ENCODE measurements at regions not wholly inside any gene's neighbourhood (a gene's known extent, or its start where the extent isn't known, plus 50 kb on each side); places are given as distances from the start of the nearest gene placed in this dataset.

GRCh38 chr1:14137411-14138134, 437.6 kb downstream of the PRDM2 start:
- in situ Hi-C loops (cut with MboI; ENCODE audit: low pct_ligation_motif_present in 1 of 4, low pct_unique_long_range_greater_than_20kb in 1 of 4, low sequenced_read_pairs in 3 of 4), result no loop called here
- intact Hi-C loops (cut with DNase I; ENCODE audit: low total_unique reads), result no loop called here
- 79 to 82% methylated on average over 5 to 6 of the region's 6 CpGs for WGBS, 2 donors (ENCODE audit: low coverage in 1 of 2)

DNA sequence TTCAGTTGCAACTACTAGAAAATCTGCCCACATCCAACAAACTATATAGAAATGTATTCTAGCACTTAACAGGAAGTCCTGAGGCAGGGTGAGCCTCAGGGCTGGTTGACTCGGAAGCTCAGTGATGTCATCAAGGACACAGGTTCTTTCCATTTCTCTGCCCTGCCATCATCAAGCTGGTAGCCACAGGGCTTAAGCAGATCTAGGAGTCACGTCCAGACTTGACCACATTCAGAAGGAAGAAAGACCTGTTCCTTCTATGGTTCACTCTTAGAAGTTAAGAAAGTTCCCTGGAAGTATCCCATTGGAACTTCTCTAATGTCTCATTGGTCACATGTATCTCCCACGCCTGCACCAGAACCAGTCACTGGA, 438.1 kb downstream of the PRDM2 start:
- Histone ChIP-seq H3K4me1 (peaks cover 0 to 16% (median 0%) of the 10 kb centered on the region in 4 donors), H3K27me3 (no peaks in the 10 kb centered on the region), H3K36me3 (no peaks in the 10 kb centered on the region), H3K27ac (no peak overlapping the region), H3K9me3 (no peaks in the 10 kb centered on the region), H3K4me3 (no peak overlapping the region)
- in situ Hi-C loops (cut with MboI; ENCODE audit: low pct_ligation_motif_present in 1 of 4, low pct_unique_long_range_greater_than_20kb in 1 of 4, low sequenced_read_pairs in 3 of 4), result no loop called here
- intact Hi-C loops (cut with DNase I; ENCODE audit: low total_unique reads), result no loop called here
- TF ChIP-seq EP300 (IDR thresholded peaks at IDR 0.05; ENCODE audit: low read depth) (no peak), POLR2AphosphoS5 (IDR thresholded peaks at IDR 0.05) (no peak), POLR2A (IDR thresholded peaks at IDR 0.05) (no peak)
- TF ChIP-seq, protein P1, sequence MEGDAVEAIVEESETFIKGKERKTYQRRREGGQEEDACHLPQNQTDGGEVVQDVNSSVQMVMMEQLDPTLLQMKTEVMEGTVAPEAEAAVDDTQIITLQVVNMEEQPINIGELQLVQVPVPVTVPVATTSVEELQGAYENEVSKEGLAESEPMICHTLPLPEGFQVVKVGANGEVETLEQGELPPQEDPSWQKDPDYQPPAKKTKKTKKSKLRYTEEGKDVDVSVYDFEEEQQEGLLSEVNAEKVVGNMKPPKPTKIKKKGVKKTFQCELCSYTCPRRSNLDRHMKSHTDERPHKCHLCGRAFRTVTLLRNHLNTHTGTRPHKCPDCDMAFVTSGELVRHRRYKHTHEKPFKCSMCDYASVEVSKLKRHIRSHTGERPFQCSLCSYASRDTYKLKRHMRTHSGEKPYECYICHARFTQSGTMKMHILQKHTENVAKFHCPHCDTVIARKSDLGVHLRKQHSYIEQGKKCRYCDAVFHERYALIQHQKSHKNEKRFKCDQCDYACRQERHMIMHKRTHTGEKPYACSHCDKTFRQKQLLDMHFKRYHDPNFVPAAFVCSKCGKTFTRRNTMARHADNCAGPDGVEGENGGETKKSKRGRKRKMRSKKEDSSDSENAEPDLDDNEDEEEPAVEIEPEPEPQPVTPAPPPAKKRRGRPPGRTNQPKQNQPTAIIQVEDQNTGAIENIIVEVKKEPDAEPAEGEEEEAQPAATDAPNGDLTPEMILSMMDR (IDR thresholded peaks at IDR 0.05), result no peak
- WGBS, 2 donors (ENCODE audit: low coverage in 1 of 2), result 86% methylated on average over 3 of the region's 3 CpGs; no CpG with 5 or more reads in 1 of the 2 donors
- no peak for DNase-seq

More at GRCh38 chr1:14137411-14138134, 437.6 kb downstream of the PRDM2 start:
- Histone ChIP-seq H3K27me3 (no peaks in the 10 kb centered on the region), H3K27ac (no peak overlapping the region), H3K4me3 (no peak overlapping the region), H3K36me3 (no peaks in the 10 kb centered on the region), H3K9me3 (no peaks in the 10 kb centered on the region), H3K4me1 (peaks cover 0 to 16% (median 0%) of the 10 kb centered on the region in 4 donors)
- DNase-seq, result no peak
- TF ChIP-seq POLR2A (IDR thresholded peaks at IDR 0.05), result no peak

GRCh38 chr1:14138687-14139086, 438.7 kb downstream of the PRDM2 start:
- 78 to 88% methylated on average over 6 of the region's 6 CpGs for whole genome bisulfite sequencing, 2 donors (ENCODE audit: low coverage in 1 of 2)
- intact Hi-C loops (cut with DNase I; ENCODE audit: low total_unique reads) (no loop called here), in situ Hi-C loops (cut with MboI; ENCODE audit: low pct_ligation_motif_present in 1 of 4, low pct_unique_long_range_greater_than_20kb in 1 of 4, low sequenced_read_pairs in 3 of 4) (no loop called here)
- Histone ChIP-seq H3K9me3 (no peaks in the 10 kb centered on the region), H3K4me3 (no peak overlapping the region), H3K27ac (no peak overlapping the region), H3K27me3 (no peaks in the 10 kb centered on the region), H3K4me1 (peaks cover 0 to 16% (median 0%) of the 10 kb centered on the region in 4 donors), H3K36me3 (no peaks in the 10 kb centered on the region)
- TF ChIP-seq EP300 (IDR thresholded peaks at IDR 0.05; ENCODE audit: low read depth) (no peak), POLR2A (IDR thresholded peaks at IDR 0.05) (no peak), POLR2AphosphoS5 (IDR thresholded peaks at IDR 0.05) (no peak)
- TF ChIP-seq, protein P1 (IDR thresholded peaks at IDR 0.05), result no peak
- no peak for DNase-seq

DNA sequence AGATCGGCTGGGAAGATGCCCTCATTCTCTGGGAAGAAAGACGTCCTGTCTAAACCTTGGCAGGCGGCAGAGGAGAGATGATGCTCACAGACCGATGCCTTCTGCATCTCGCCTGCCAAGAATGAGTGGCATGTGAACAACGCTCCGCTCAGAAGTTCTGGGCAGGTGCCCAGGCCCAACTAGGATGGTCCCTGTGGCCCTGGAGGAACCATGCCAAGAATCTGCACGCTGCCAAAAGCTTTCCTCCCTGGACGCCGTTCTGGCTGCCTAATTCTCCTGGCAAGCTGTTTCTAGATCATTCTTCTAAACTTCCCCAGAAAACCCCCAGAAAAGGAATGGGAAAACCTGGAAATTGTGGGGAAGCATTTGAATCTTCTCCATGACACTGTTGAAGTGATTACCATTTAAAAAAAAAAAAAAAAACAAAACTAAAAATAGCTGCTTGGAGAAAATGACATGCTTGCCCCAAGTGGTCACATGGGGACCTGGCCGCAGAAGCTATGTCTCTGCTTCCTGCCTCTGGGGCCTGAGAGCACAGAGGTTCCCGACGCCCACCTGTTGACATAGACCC, 440.9 kb downstream of the PRDM2 start:
- Histone ChIP-seq H3K36me3 (no peaks in the 10 kb centered on the region), H3K4me1 (peaks cover 0 to 8% (median 0%) of the 10 kb centered on the region in 4 donors), H3K27ac (no peak overlapping the region), H3K4me3 (no peak overlapping the region), H3K9me3 (no peaks in the 10 kb centered on the region), H3K27me3 (no peaks in the 10 kb centered on the region)
- no peak for DNase-seq
- intact Hi-C loops (cut with DNase I; ENCODE audit: low total_unique reads) (no loop called here), in situ Hi-C loops (cut with MboI; ENCODE audit: low pct_ligation_motif_present in 1 of 4, low pct_unique_long_range_greater_than_20kb in 1 of 4, low sequenced_read_pairs in 3 of 4) (no loop called here)
- TF ChIP-seq EP300 (IDR thresholded peaks at IDR 0.05; ENCODE audit: low read depth) (no peak), POLR2AphosphoS5 (IDR thresholded peaks at IDR 0.05) (no peak), POLR2A (IDR thresholded peaks at IDR 0.05) (no peak)
- TF ChIP-seq, protein P1 (IDR thresholded peaks at IDR 0.05), result no peak
- WGBS, 2 donors (ENCODE audit: low coverage in 1 of 2), result 59 to 80% methylated on average over 1 to 13 of the region's 13 CpGs
